IMR-90 (cell line): ENCODE measurements at regions not wholly inside any gene's neighbourhood (a gene's known extent, or its start where the extent isn't known, plus 50 kb on each side); places are given as distances from the start of the nearest gene placed in this dataset.

Experiments used
- ATAC-seq: fragments of 200-7000 bp; cut with Tn5 transposase; 2 replicates; pipeline ENCODE4 v1.9.1; 2020; ENCODE audit warnings: low read depth, mild to moderate bottlenecking, moderate library complexity
- BruUV-seq: library from RNA; stranded (reverse); fragments of 400-500 nt; replicated peaks from 2 replicates; lab custom pipeline; 2021; lab: Mats Ljungman, UMichigan
- CTCF ChIA-PET: fragments of 300-600 bp; formaldehyde crosslinking; extraction: SDS; loops from one replicate; lab custom pipeline; 2021; ENCODE audit warnings: antibody characterized with exemption; lab: Yijun Ruan, JAX
- POLR2A ChIA-PET: fragments of 300-600 bp; sonication (Branson Sonifier 250); formaldehyde crosslinking; loops from one replicate; lab custom pipeline; 2022; ENCODE audit warnings: antibody characterized with exemption; ENCODE audit not compliant: unreplicated experiment; lab: Charles Lee
- DNase-seq: peaks from one replicate; pipeline ENCODE4 v3.0.0; 2013
- H2AFZ ChIP-seq: replicated peaks from 2 replicates; pipeline ENCODE3; 2013; ENCODE audit warnings: low read length, mild to moderate bottlenecking; ENCODE audit not compliant: poor library complexity
- H2AK5ac ChIP-seq: 2 replicates; pipeline ENCODE4 v1.6.1; 2013; ENCODE audit warnings: low read depth, low read length, inconsistent platforms
- H2AK9ac ChIP-seq: replicated peaks from 2 replicates; pipeline ENCODE3; 2013; ENCODE audit warnings: mild to moderate bottlenecking, low read depth, low read length, moderate library complexity; ENCODE audit not compliant: poor library complexity
- H2BK120ac ChIP-seq: 2 replicates; pipeline ENCODE4 v1.6.1; 2013; ENCODE audit warnings: low read depth, low read length, inconsistent platforms
- H2BK15ac ChIP-seq: 3 replicates; pipeline ENCODE4 v1.6.1; 2013; ENCODE audit warnings: low read depth, low read length, inconsistent platforms
- H2BK20ac ChIP-seq: 2 replicates; pipeline ENCODE4 v1.6.1; 2013; ENCODE audit warnings: low read depth, mild to moderate bottlenecking, inconsistent platforms, low read length, moderate library complexity
- H2BK5ac ChIP-seq: 2 replicates; pipeline ENCODE4 v1.6.1; 2013; ENCODE audit warnings: mild to moderate bottlenecking, low read depth, low read length, inconsistent platforms; ENCODE audit not compliant: poor library complexity, severe bottlenecking
- H3K14ac ChIP-seq: replicated peaks from 2 replicates; pipeline ENCODE4 v1.6.1; 2013; ENCODE audit warnings: low read depth, low read length, inconsistent platforms
- H3K18ac ChIP-seq: 2 replicates; pipeline ENCODE4 v1.6.1; 2013; ENCODE audit warnings: low read depth, low read length, control low read depth
- H3K23ac ChIP-seq: 2 replicates; pipeline ENCODE4 v1.6.1; 2013; ENCODE audit warnings: low read depth, low read length, inconsistent platforms
- H3K27ac ChIP-seq: 2 replicates; pipeline ENCODE4 v1.5.1; 2013; ENCODE audit warnings: mild to moderate bottlenecking, control low read depth, low read length; ENCODE audit not compliant: insufficient read depth
- H3K27me3 ChIP-seq: 2 replicates; pipeline ENCODE4 v1.6.1; 2013; ENCODE audit warnings: low read length; ENCODE audit not compliant: control insufficient read depth, insufficient read depth
- H3K36me3 ChIP-seq: 2 replicates; pipeline ENCODE4 v1.6.1; 2013; ENCODE audit warnings: low read length, mixed read lengths; ENCODE audit not compliant: control insufficient read depth, insufficient read depth
- H3K4ac ChIP-seq: 2 replicates; pipeline ENCODE4 v1.6.1; 2013; ENCODE audit warnings: low read depth, low read length, inconsistent platforms
- H3K4me1 ChIP-seq: 2 replicates; pipeline ENCODE4 v1.6.1; 2013; ENCODE audit warnings: low read length, mixed read lengths; ENCODE audit not compliant: control insufficient read depth, insufficient read depth
- H3K4me2 ChIP-seq: 2 replicates; pipeline ENCODE4 v1.6.1; 2013; ENCODE audit warnings: low read depth, mild to moderate bottlenecking, control low read depth, low read length, moderate library complexity
- H3K4me3 ChIP-seq: 2 replicates; pipeline ENCODE4 v1.5.1; 2013; ENCODE audit warnings: low read depth, mild to moderate bottlenecking, control low read depth, low read length, moderate library complexity; ENCODE audit not compliant: insufficient read depth
- H3K56ac ChIP-seq: 2 replicates; pipeline ENCODE4 v1.6.1; 2013; ENCODE audit warnings: low read length, inconsistent platforms; ENCODE audit not compliant: insufficient read depth; ENCODE audit errors: extremely low read depth
- H3K79me1 ChIP-seq, 2 experiments: 2 replicates each; pipeline ENCODE4 v1.6.1; 2013; ENCODE audit warnings: low read length in 2 of 2, inconsistent platforms in 1 of 2, low read depth in 1 of 2
- H3K9ac ChIP-seq: 2 replicates; pipeline ENCODE4 v1.6.1; 2013; ENCODE audit warnings: low read depth, low read length, control low read depth
- H3K9me1 ChIP-seq: 2 replicates; pipeline ENCODE4 v1.6.1; 2013; ENCODE audit warnings: low read length, inconsistent platforms; ENCODE audit not compliant: insufficient read depth
- H3K9me3 ChIP-seq: 2 replicates; pipeline ENCODE4 v1.6.1; 2013; ENCODE audit warnings: low read length; ENCODE audit not compliant: control insufficient read depth, insufficient read depth
- H4K20me1 ChIP-seq: 2 replicates; pipeline ENCODE4 v1.6.1; 2013; ENCODE audit warnings: low read length, inconsistent platforms; ENCODE audit not compliant: insufficient read depth
- H4K5ac ChIP-seq: 2 replicates; pipeline ENCODE4 v1.6.1; 2013; ENCODE audit warnings: mild to moderate bottlenecking, low read depth, low read length, control low read depth
- H4K8ac ChIP-seq, 2 experiments: 2 replicates each; pipeline ENCODE4 v1.6.1; 2013; ENCODE audit warnings: low read depth in 2 of 2, low read length in 2 of 2, control low read depth in 1 of 2, inconsistent platforms in 1 of 2
- H4K91ac ChIP-seq: 2 replicates; pipeline ENCODE4 v1.6.1; 2013; ENCODE audit warnings: low read depth, low read length, inconsistent platforms; ENCODE audit not compliant: insufficient read depth
- BHLHE40 ChIP-seq: fragments of 150-350 bp; IDR thresholded peaks from 2 replicates; pipeline ENCODE4 v1.6.1; 2016; ENCODE audit warnings: mild to moderate bottlenecking, low read depth, low read length
- CEBPB ChIP-seq: IDR thresholded peaks from 2 replicates; pipeline ENCODE4 v1.6.1; 2012; ENCODE audit warnings: low read depth, low read length, improper control_type of control experiment
- CHD1 ChIP-seq: IDR thresholded peaks from 2 replicates; pipeline ENCODE4 v1.6.1; 2012; ENCODE audit warnings: low read depth, low read length, improper control_type of control experiment
- CTCF ChIP-seq: conservative IDR thresholded peaks from 2 replicates; pipeline ENCODE4 v1.5.1; 2012; ENCODE audit warnings: mild to moderate bottlenecking, low read depth, low read length, improper control_type of control experiment
- MAFK ChIP-seq: IDR thresholded peaks from 2 replicates; pipeline ENCODE4 v1.6.1; 2012; ENCODE audit warnings: low read depth, low read length, improper control_type of control experiment
- MAZ ChIP-seq: IDR thresholded peaks from 2 replicates; pipeline ENCODE4 v1.6.1; 2012; ENCODE audit warnings: low read depth, mild to moderate bottlenecking, low read length, improper control_type of control experiment, moderate library complexity, borderline replicate concordance
- MXI1 ChIP-seq: IDR thresholded peaks from 2 replicates; pipeline ENCODE4 v1.6.1; 2012; ENCODE audit warnings: low read depth, mild to moderate bottlenecking, low read length, moderate library complexity, borderline replicate concordance
- NFE2L2 ChIP-seq: fragments of 150-350 bp; IDR thresholded peaks from 2 replicates; pipeline ENCODE4 v1.6.1; 2016; ENCODE audit warnings: low read depth, mild to moderate bottlenecking, low read length
- POLR2A ChIP-seq: IDR thresholded peaks from 2 replicates; pipeline ENCODE4 v1.6.1; 2012; ENCODE audit warnings: mild to moderate bottlenecking, low read depth, low read length
- RAD21 ChIP-seq: IDR thresholded peaks from 2 replicates; pipeline ENCODE4 v1.6.1; 2012; ENCODE audit warnings: low read length, improper control_type of control experiment
- RCOR1 ChIP-seq: IDR thresholded peaks from 2 replicates; pipeline ENCODE4 v1.6.1; 2012; ENCODE audit warnings: mild to moderate bottlenecking, low read length, improper control_type of control experiment; ENCODE audit not compliant: insufficient replicate concordance
- RFX5 ChIP-seq: IDR thresholded peaks from 2 replicates; pipeline ENCODE4 v1.8.0; 2012; ENCODE audit warnings: low read depth, mild to moderate bottlenecking, low read length, moderate library complexity
- USF2 ChIP-seq: fragments of 150-350 bp; IDR thresholded peaks from 2 replicates; pipeline ENCODE4 v1.6.1; 2017; ENCODE audit warnings: mild to moderate bottlenecking, antibody characterized with exemption, low read length, low read depth
- WGBS, 2 experiments: methylation state at CpG; one replicate each; pipeline versions ENCODE4 v1.1.5 to v1.1.7; 2013; ENCODE audit warnings: missing lambda C conversion rate in 2 of 2; ENCODE audit not compliant: insufficient read length in 1 of 2; ENCODE audit errors: extremely low coverage in 2 of 2; 5-methylcytosine and 5-hydroxymethylcytosine counted together
- dilution Hi-C: fragments of 300-500 bp; cut with HindIII; formaldehyde crosslinking; loops from one replicate; pipeline ENCODE4 v1.14.3; 2018; ENCODE audit warnings: low sequenced_read_pairs; ENCODE audit not compliant: unreplicated experiment
- in situ Hi-C: fragments of 300-500 bp; cut with MboI; formaldehyde crosslinking; loops from 3 replicates; pipeline ENCODE4 v1.14.3; 2019; ENCODE audit warnings: low sequenced_read_pairs, inconsistent platforms, mixed read lengths
- intact Hi-C: fragments of 100-400 bp; cut with micrococcal nuclease; formaldehyde crosslinking; loops from 2 replicates; pipeline ENCODE4 v1.10.0; 2022
- TF ChIP-seq, protein P1 (sequence below): fragments of 150-350 bp; IDR thresholded peaks from 2 replicates; pipeline ENCODE4 v1.6.1; 2016; ENCODE audit warnings: low read depth, mild to moderate bottlenecking, low read length, moderate library complexity, borderline replicate concordance

DNA sequence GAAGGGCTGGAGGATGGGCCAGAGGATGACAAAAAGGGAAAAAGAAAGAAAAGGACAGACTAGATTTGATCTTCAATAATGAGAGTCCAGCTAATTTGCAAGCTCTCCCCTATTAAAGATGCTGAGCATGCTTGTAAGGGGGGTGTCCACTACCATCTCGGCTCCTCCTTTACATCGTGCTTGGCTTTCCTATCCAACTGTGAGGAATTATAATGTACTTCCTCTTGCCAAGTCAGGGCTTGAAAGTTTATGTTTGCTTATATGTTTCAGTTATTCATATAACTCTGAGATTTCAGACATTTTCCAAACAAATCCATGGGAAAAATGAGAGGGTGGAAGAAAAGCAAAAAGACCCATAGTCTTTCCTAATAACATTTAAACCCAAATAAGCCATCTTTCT, 387.1 kb downstream of the METTL15 start:
- H2AFZ ChIP-seq = no peak overlapping the region
- whole genome bisulfite sequencing, 2 experiments = no CpG with 5 or more reads among the region's 2 CpGs
- no peak overlapping the region; the same call in 1 of the 2 replicates for H3K18ac ChIP-seq
- H3K14ac ChIP-seq = no peak overlapping the region
- no peak overlapping the region for H2AK5ac ChIP-seq
- ATAC-seq (peak; percentile 71), DNase-seq (peak; percentile 20)
- H3K9ac ChIP-seq = no peak overlapping the region
- CTCF ChIA-PET = interaction anchor here (0.6 to 0.7 kb wide), 2 partner anchors 11 to 34 kb away, joined by 3 read pairs; no protein-coding TSS in a partner anchor
- H3K56ac ChIP-seq = no peak overlapping the region
- H3K27me3 ChIP-seq = no peaks in the 10 kb centered on the region
- no peaks in the 10 kb centered on the region for H3K79me1 ChIP-seq
- H2AK9ac ChIP-seq = no peak overlapping the region
- H2BK15ac ChIP-seq = no peak overlapping the region
- no peak for TF ChIP-seq RFX5
- TF ChIP-seq MAFK = no peak
- TF ChIP-seq NFE2L2 = no peak
- no peak for TF ChIP-seq BHLHE40
- TF ChIP-seq POLR2A = no peak
- no peak for TF ChIP-seq RCOR1
- no peak for TF ChIP-seq CTCF
- no peak for TF ChIP-seq MAZ
- no peak for TF ChIP-seq MXI1
- TF ChIP-seq RAD21 = no peak
- TF ChIP-seq, protein P1, sequence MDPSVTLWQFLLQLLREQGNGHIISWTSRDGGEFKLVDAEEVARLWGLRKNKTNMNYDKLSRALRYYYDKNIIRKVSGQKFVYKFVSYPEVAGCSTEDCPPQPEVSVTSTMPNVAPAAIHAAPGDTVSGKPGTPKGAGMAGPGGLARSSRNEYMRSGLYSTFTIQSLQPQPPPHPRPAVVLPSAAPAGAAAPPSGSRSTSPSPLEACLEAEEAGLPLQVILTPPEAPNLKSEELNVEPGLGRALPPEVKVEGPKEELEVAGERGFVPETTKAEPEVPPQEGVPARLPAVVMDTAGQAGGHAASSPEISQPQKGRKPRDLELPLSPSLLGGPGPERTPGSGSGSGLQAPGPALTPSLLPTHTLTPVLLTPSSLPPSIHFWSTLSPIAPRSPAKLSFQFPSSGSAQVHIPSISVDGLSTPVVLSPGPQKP = no peak
- no peak for TF ChIP-seq USF2
- TF ChIP-seq CHD1 = no peak
- no peak for TF ChIP-seq CEBPB
- no peak overlapping the region for H4K8ac ChIP-seq
- POLR2A ChIA-PET = no interaction called here
- no peak overlapping the region for H3K4me3 ChIP-seq
- no peak overlapping the region for H2BK120ac ChIP-seq
- no peaks in the 10 kb centered on the region for H3K9me1 ChIP-seq
- H4K20me1 ChIP-seq = no peaks in the 10 kb centered on the region
- intact Hi-C loops = no loop called here
- peak overlapping the region; percentile 3; the same call in 1 of the 2 replicates for H4K5ac ChIP-seq
- dilution Hi-C loops = no loop called here
- in situ Hi-C loops = no loop called here
- H2BK5ac ChIP-seq = no peak overlapping the region
- BruUV-seq = no TSS peak
- no peak overlapping the region for H4K91ac ChIP-seq
- peaks cover 2% of the 10 kb centered on the region for H3K4me1 ChIP-seq
- H3K36me3 ChIP-seq = no peaks in the 10 kb centered on the region
- H3K9me3 ChIP-seq = no peaks in the 10 kb centered on the region
- H3K27ac ChIP-seq = peak overlapping the region; percentile 44; the same call in 1 of the 2 replicates
- no peak overlapping the region for H3K23ac ChIP-seq
- H2BK20ac ChIP-seq = no peak overlapping the region
- H3K4me2 ChIP-seq = no peak overlapping the region
- H3K4ac ChIP-seq = no peak overlapping the region
